ENCODE measurements at regions not wholly inside any gene's neighbourhood (a gene's known extent, or its start where the extent isn't known, plus 50 kb on each side); places are given as distances from the start of the nearest gene placed in this dataset.

DNA sequence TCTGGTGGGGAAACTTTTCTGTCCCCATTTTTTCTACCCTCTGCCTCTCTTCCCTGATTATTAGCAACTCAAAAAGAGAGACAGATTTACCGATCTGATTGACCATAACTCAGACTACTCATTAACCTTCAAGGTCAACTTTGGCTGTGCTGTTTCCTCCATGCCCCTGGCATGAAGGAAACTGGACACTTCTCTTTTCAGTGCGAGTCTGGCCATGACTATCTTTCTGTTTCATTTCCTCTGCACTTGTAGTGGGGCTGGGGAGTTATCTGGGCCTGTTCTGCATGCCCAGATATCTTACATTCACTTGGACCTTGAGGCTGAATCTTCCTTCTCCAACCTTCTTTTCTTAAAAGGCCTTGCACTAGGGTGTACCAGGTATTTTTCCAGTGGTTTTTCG, 76.9 kb upstream of the SLCO2A1 start:
- TF ChIP-seq RXRA (IDR thresholded peaks at IDR 0.05; ENCODE audit: borderline replicate concordance, low read depth): no peak
- no peak for TF ChIP-seq EZH2phosphoT487 (IDR thresholded peaks at IDR 0.05; ENCODE audit: borderline replicate concordance, low read depth)
- TF ChIP-seq, protein P1, sequence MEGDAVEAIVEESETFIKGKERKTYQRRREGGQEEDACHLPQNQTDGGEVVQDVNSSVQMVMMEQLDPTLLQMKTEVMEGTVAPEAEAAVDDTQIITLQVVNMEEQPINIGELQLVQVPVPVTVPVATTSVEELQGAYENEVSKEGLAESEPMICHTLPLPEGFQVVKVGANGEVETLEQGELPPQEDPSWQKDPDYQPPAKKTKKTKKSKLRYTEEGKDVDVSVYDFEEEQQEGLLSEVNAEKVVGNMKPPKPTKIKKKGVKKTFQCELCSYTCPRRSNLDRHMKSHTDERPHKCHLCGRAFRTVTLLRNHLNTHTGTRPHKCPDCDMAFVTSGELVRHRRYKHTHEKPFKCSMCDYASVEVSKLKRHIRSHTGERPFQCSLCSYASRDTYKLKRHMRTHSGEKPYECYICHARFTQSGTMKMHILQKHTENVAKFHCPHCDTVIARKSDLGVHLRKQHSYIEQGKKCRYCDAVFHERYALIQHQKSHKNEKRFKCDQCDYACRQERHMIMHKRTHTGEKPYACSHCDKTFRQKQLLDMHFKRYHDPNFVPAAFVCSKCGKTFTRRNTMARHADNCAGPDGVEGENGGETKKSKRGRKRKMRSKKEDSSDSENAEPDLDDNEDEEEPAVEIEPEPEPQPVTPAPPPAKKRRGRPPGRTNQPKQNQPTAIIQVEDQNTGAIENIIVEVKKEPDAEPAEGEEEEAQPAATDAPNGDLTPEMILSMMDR (IDR thresholded peaks at IDR 0.05): no peak
- no peak for TF ChIP-seq EP300 (IDR thresholded peaks at IDR 0.05; ENCODE audit: borderline replicate concordance in 1 of 2, low read depth in 1 of 2, low read length in 1 of 2)
- no peak for TF ChIP-seq RFX5 (IDR thresholded peaks at IDR 0.05; ENCODE audit: low read length)
- no peak for TF ChIP-seq POLR2AphosphoS5 (IDR thresholded peaks at IDR 0.05; ENCODE audit: low read depth, low read length)
- TF ChIP-seq, protein P2, sequence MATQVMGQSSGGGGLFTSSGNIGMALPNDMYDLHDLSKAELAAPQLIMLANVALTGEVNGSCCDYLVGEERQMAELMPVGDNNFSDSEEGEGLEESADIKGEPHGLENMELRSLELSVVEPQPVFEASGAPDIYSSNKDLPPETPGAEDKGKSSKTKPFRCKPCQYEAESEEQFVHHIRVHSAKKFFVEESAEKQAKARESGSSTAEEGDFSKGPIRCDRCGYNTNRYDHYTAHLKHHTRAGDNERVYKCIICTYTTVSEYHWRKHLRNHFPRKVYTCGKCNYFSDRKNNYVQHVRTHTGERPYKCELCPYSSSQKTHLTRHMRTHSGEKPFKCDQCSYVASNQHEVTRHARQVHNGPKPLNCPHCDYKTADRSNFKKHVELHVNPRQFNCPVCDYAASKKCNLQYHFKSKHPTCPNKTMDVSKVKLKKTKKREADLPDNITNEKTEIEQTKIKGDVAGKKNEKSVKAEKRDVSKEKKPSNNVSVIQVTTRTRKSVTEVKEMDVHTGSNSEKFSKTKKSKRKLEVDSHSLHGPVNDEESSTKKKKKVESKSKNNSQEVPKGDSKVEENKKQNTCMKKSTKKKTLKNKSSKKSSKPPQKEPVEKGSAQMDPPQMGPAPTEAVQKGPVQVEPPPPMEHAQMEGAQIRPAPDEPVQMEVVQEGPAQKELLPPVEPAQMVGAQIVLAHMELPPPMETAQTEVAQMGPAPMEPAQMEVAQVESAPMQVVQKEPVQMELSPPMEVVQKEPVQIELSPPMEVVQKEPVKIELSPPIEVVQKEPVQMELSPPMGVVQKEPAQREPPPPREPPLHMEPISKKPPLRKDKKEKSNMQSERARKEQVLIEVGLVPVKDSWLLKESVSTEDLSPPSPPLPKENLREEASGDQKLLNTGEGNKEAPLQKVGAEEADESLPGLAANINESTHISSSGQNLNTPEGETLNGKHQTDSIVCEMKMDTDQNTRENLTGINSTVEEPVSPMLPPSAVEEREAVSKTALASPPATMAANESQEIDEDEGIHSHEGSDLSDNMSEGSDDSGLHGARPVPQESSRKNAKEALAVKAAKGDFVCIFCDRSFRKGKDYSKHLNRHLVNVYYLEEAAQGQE (IDR thresholded peaks at IDR 0.05; ENCODE audit: low read depth, low read length): no peak
- no peak for TF ChIP-seq MXI1 (IDR thresholded peaks at IDR 0.05; ENCODE audit: low read depth, low read length)
- no peak for TF ChIP-seq USF2 (IDR thresholded peaks at IDR 0.05; ENCODE audit: borderline replicate concordance, low read depth, low read length)
- no peak for TF ChIP-seq MAX (IDR thresholded peaks at IDR 0.05; ENCODE audit: low read depth)
- no peak for TF ChIP-seq TEAD4 (IDR thresholded peaks at IDR 0.05; ENCODE audit: borderline replicate concordance, insufficient read depth)

Data from SK-N-SH (cell line).